ENCODE measurements at regions not wholly inside any gene's neighbourhood (a gene's known extent, or its start where the extent isn't known, plus 50 kb on each side); places are given as distances from the start of the nearest gene placed in this dataset.
"Not testable (repeated sequence)": the region's sequence is repeated elsewhere in the genome, so short reads cannot be mapped to it uniquely, and the experiment has no call there.

GRCh38 chr7:136324073-136324704 is 347.0 kb upstream of the MTPN start:
- no peak for DNase-seq

GRCh38 chr7:136312592-136312991 is 335.4 kb upstream of the MTPN start:
- DNase-seq: no peak

- DNase-seq: no peak
Measured at GRCh38 chr7:136309407-136309806, 332.2 kb upstream of the MTPN start.

GRCh38 chr7:136308230-136308629 is 331.1 kb upstream of the MTPN start:
- no peak for DNase-seq

- DNase-seq: peak; percentile 41 to 71
Measured at GRCh38 chr7:136303162-136303561, 326.0 kb upstream of the MTPN start.

- no peak for DNase-seq
Measured at GRCh38 chr7:136302049-136302448, 324.9 kb upstream of the MTPN start.

- DNase-seq: no peak
Measured at GRCh38 chr7:136294977-136295376, 317.8 kb upstream of the MTPN start.

- no peak for DNase-seq
Measured at GRCh38 chr7:136293841-136294391, 316.8 kb upstream of the MTPN start.

- no peak for DNase-seq
Measured at GRCh38 chr7:136293272-136293671, 316.1 kb upstream of the MTPN start.

GRCh38 chr7:136292365-136292764 is 315.2 kb upstream of the MTPN start:
- DNase-seq: no peak

GRCh38 chr7:136290351-136290750 is 313.2 kb upstream of the MTPN start:
- DNase-seq: no peak

GRCh38 chr7:136278057-136278456 is 300.9 kb upstream of the MTPN start:
- DNase-seq: no peak

- no peak for DNase-seq
Measured at GRCh38 chr7:136275794-136276193, 298.6 kb upstream of the MTPN start.

- no peak for DNase-seq
Measured at GRCh38 chr7:136274636-136275345, 297.6 kb upstream of the MTPN start.

- no peak for DNase-seq
Measured at GRCh38 chr7:136272934-136273333, 295.8 kb upstream of the MTPN start.

- no peak for DNase-seq
Measured at GRCh38 chr7:136267822-136268221, 290.7 kb upstream of the MTPN start.

GRCh38 chr7:136266457-136266856 is 289.3 kb upstream of the MTPN start:
- DNase-seq: no peak

- DNase-seq: not testable (repeated sequence)
Measured at GRCh38 chr7:136264304-136264703, 287.1 kb upstream of the MTPN start.

- DNase-seq: not testable (repeated sequence)
Measured at GRCh38 chr7:136263112-136263860, 286.1 kb upstream of the MTPN start.

- not testable (repeated sequence) for DNase-seq
Measured at GRCh38 chr7:136260591-136260990, 283.4 kb upstream of the MTPN start.

GRCh38 chr7:136259074-136259473 is 281.9 kb upstream of the MTPN start:
- no peak for DNase-seq

GRCh38 chr7:136256491-136256890 is 279.3 kb upstream of the MTPN start:
- no peak for DNase-seq

- DNase-seq: no peak
Measured at GRCh38 chr7:136254148-136254547, 277.0 kb upstream of the MTPN start.

GRCh38 chr7:136251826-136252225 is 274.7 kb upstream of the MTPN start:
- DNase-seq: no peak

Measured in Kasumi-1 (cell line).